HEK293 (cell line): ENCODE measurements at regions not wholly inside any gene's neighbourhood (a gene's known extent, or its start where the extent isn't known, plus 50 kb on each side); places are given as distances from the start of the nearest gene placed in this dataset.
"Not testable (repeated sequence)": the region's sequence is repeated elsewhere in the genome, so short reads cannot be mapped to it uniquely, and the experiment has no call there.

Experiments
- CTCF ChIA-PET: fragments of 350-600 bp; formaldehyde crosslinking; extraction: SDS; loops from one replicate; lab custom pipeline; 2021; ENCODE audit warnings: antibody characterized with exemption; lab: Yijun Ruan, JAX
- POLR2A ChIA-PET: fragments of 300-600 bp; formaldehyde crosslinking; extraction: SDS; loops from one replicate; lab custom pipeline; 2020; ENCODE audit warnings: antibody characterized with exemption, inconsistent platforms; lab: Yijun Ruan, JAX
- H3K27ac ChIP-seq: fragments of 200-500 bp; sonication (Bioruptor generic); 2 replicates; pipeline ENCODE4 v1.5.1; 2014; ENCODE audit warnings: low read depth, low read length, control low read depth, inconsistent platforms; ENCODE audit errors: extremely low read depth
- H3K36me3 ChIP-seq, 2 experiments: fragments of 200-500 bp in 1 of 2; sonication (Bioruptor generic) in 1 of 2; 1 replicate in 1 of 2; 2 replicates in 1 of 2; pipeline ENCODE4 v1.5.1; 2014 to 2017; ENCODE audit warnings: inconsistent platforms in 2 of 2, low read length in 2 of 2; ENCODE audit not compliant: control insufficient read depth in 2 of 2, insufficient read depth in 1 of 2
- H3K4me1 ChIP-seq: fragments of 200-500 bp; sonication (Bioruptor generic); 2 replicates; pipeline ENCODE4 v1.5.1; 2014; ENCODE audit warnings: mild to moderate bottlenecking, low read length, inconsistent platforms; ENCODE audit not compliant: control insufficient read depth, insufficient read depth
- H3K4me3 ChIP-seq: 2 replicates; pipeline ENCODE4 v1.5.1; 2011; ENCODE audit warnings: low read depth, mild to moderate bottlenecking, control low read depth, low read length, moderate library complexity
- H3K9me3 ChIP-seq: fragments of 200-500 bp; sonication (Bioruptor generic); 2 replicates; pipeline ENCODE4 v1.5.1; 2014; ENCODE audit warnings: low read depth, low read length, inconsistent platforms; ENCODE audit not compliant: control insufficient read depth, insufficient read depth
- CTCF ChIP-seq: fragments of 450-650 bp; formaldehyde crosslinking; IDR thresholded peaks from 2 replicates; pipeline ENCODE4 v1.5.1; 2016; ENCODE audit warnings: missing biosample characterization, missing genetic modification characterization
- GLIS2 ChIP-seq: fragments of 450-650 bp; formaldehyde crosslinking; IDR thresholded peaks from 2 replicates; pipeline ENCODE4 v1.5.1; 2016; ENCODE audit warnings: missing biosample characterization, missing genetic modification characterization
- IKZF3 ChIP-seq: fragments of 450-650 bp; IDR thresholded peaks from 2 replicates; pipeline ENCODE4 v1.5.0; 2018; ENCODE audit warnings: missing biosample characterization, mild to moderate bottlenecking, missing genetic modification characterization, moderate library complexity
- KLF1 ChIP-seq: fragments of 450-650 bp; formaldehyde crosslinking; IDR thresholded peaks from 2 replicates; pipeline ENCODE4 v1.5.1; 2016; ENCODE audit warnings: missing biosample characterization, missing genetic modification characterization
- SCRT2 ChIP-seq: fragments of 450-650 bp; formaldehyde crosslinking; IDR thresholded peaks from 2 replicates; pipeline ENCODE4 v1.5.1; 2016; ENCODE audit warnings: missing biosample characterization, missing genetic modification characterization
- ZFHX2 ChIP-seq: fragments of 450-650 bp; formaldehyde crosslinking; conservative IDR thresholded peaks from 2 replicates; pipeline ENCODE4 v1.5.1; 2016; ENCODE audit warnings: missing biosample characterization, missing genetic modification characterization
- ZFP37 ChIP-seq: fragments of 450-650 bp; formaldehyde crosslinking; IDR thresholded peaks from 2 replicates; pipeline ENCODE4 v1.5.1; 2016; ENCODE audit warnings: missing biosample characterization, missing genetic modification characterization
- ZNF155 ChIP-seq: fragments of 450-650 bp; formaldehyde crosslinking; IDR thresholded peaks from 2 replicates; pipeline ENCODE4 v1.5.1; 2016; ENCODE audit warnings: missing biosample characterization, missing genetic modification characterization
- ZNF174 ChIP-seq: fragments of 450-650 bp; formaldehyde crosslinking; IDR thresholded peaks from 2 replicates; pipeline ENCODE4 v1.5.0; 2017; ENCODE audit warnings: missing biosample characterization, mild to moderate bottlenecking, missing genetic modification characterization
- ZNF184 ChIP-seq: fragments of 450-650 bp; IDR thresholded peaks from 2 replicates; pipeline ENCODE4 v1.5.1; 2018; ENCODE audit warnings: missing biosample characterization, mild to moderate bottlenecking, missing genetic modification characterization
- ZNF202 ChIP-seq: fragments of 450-650 bp; formaldehyde crosslinking; IDR thresholded peaks from 2 replicates; pipeline ENCODE4 v1.5.1; 2016; ENCODE audit warnings: missing biosample characterization, missing genetic modification characterization, borderline replicate concordance
- ZNF214 ChIP-seq: fragments of 450-650 bp; formaldehyde crosslinking; IDR thresholded peaks from 2 replicates; pipeline ENCODE4 v1.5.1; 2017; ENCODE audit warnings: missing biosample characterization, mild to moderate bottlenecking, missing genetic modification characterization, borderline replicate concordance
- ZNF239 ChIP-seq: fragments of 450-650 bp; formaldehyde crosslinking; IDR thresholded peaks from 2 replicates; pipeline ENCODE4 v1.5.1; 2016; ENCODE audit warnings: missing biosample characterization, missing genetic modification characterization
- ZNF248 ChIP-seq: fragments of 450-650 bp; formaldehyde crosslinking; IDR thresholded peaks from 2 replicates; pipeline ENCODE4 v1.5.1; 2017; ENCODE audit warnings: missing biosample characterization, missing genetic modification characterization
- ZNF366 ChIP-seq: fragments of 450-650 bp; formaldehyde crosslinking; conservative IDR thresholded peaks from 2 replicates; pipeline ENCODE4 v1.5.1; 2016; ENCODE audit warnings: missing biosample characterization, missing genetic modification characterization
- ZNF514 ChIP-seq: fragments of 450-650 bp; formaldehyde crosslinking; IDR thresholded peaks from 2 replicates; pipeline ENCODE4 v1.5.1; 2016; ENCODE audit warnings: missing biosample characterization, missing genetic modification characterization
- ZNF544 ChIP-seq: fragments of 450-650 bp; formaldehyde crosslinking; IDR thresholded peaks from 2 replicates; pipeline ENCODE4 v1.5.0; 2017; ENCODE audit warnings: missing biosample characterization, missing genetic modification characterization
- ZNF549 ChIP-seq: fragments of 450-650 bp; IDR thresholded peaks from 2 replicates; pipeline ENCODE4 v1.5.1; 2018; ENCODE audit warnings: missing biosample characterization, missing genetic modification characterization, mild to moderate bottlenecking, inconsistent platforms, moderate library complexity
- ZNF555 ChIP-seq: fragments of 450-650 bp; formaldehyde crosslinking; conservative IDR thresholded peaks from 2 replicates; pipeline ENCODE4 v1.5.1; 2017; ENCODE audit warnings: missing biosample characterization, mild to moderate bottlenecking, missing genetic modification characterization, inconsistent platforms
- ZNF624 ChIP-seq: fragments of 450-650 bp; formaldehyde crosslinking; IDR thresholded peaks from 2 replicates; pipeline ENCODE4 v1.5.1; 2017; ENCODE audit warnings: missing biosample characterization, missing genetic modification characterization
- ZNF660 ChIP-seq: fragments of 450-650 bp; IDR thresholded peaks from 2 replicates; pipeline ENCODE4 v1.5.1; 2018; ENCODE audit warnings: missing biosample characterization, mild to moderate bottlenecking, missing genetic modification characterization
- ZNF707 ChIP-seq: fragments of 450-650 bp; formaldehyde crosslinking; IDR thresholded peaks from 2 replicates; pipeline ENCODE4 v1.5.1; 2016; ENCODE audit warnings: missing biosample characterization, missing genetic modification characterization
- ZSCAN18 ChIP-seq: fragments of 450-650 bp; formaldehyde crosslinking; IDR thresholded peaks from 2 replicates; pipeline ENCODE4 v1.5.1; 2016; ENCODE audit warnings: missing biosample characterization, missing genetic modification characterization
- TF ChIP-seq, protein P1 (sequence below): fragments of 450-650 bp; formaldehyde crosslinking; IDR thresholded peaks from 2 replicates; pipeline ENCODE4 v1.5.1; 2017; ENCODE audit warnings: missing biosample characterization, missing genetic modification characterization
- TF ChIP-seq, protein P2 (sequence below): fragments of 450-650 bp; formaldehyde crosslinking; IDR thresholded peaks from 2 replicates; pipeline ENCODE4 v1.5.1; 2016; ENCODE audit warnings: missing biosample characterization, missing genetic modification characterization
- TF ChIP-seq, protein P3 (sequence below): fragments of 450-650 bp; formaldehyde crosslinking; IDR thresholded peaks from 2 replicates; pipeline ENCODE4 v1.5.1; 2016; ENCODE audit warnings: missing biosample characterization, missing genetic modification characterization

GRCh38 chr12:73841963-73842362, 695.7 kb upstream of the ATXN7L3B start (continued):
- TF ChIP-seq, protein P1, sequence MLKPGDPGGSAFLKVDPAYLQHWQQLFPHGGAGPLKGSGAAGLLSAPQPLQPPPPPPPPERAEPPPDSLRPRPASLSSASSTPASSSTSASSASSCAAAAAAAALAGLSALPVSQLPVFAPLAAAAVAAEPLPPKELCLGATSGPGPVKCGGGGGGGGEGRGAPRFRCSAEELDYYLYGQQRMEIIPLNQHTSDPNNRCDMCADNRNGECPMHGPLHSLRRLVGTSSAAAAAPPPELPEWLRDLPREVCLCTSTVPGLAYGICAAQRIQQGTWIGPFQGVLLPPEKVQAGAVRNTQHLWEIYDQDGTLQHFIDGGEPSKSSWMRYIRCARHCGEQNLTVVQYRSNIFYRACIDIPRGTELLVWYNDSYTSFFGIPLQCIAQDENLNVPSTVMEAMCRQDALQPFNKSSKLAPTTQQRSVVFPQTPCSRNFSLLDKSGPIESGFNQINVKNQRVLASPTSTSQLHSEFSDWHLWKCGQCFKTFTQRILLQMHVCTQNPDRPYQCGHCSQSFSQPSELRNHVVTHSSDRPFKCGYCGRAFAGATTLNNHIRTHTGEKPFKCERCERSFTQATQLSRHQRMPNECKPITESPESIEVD = no peak

GRCh38 chr12:73863546-73863945, 674.1 kb upstream of the ATXN7L3B start:
- H3K27ac ChIP-seq = no peak overlapping the region
- no peak overlapping the region for H3K4me3 ChIP-seq
- H3K36me3 ChIP-seq = no peaks in the 10 kb centered on the region
- H3K4me1 ChIP-seq = no peaks in the 10 kb centered on the region
- CTCF ChIA-PET = interaction anchor here (0.6 kb wide), 1 partner anchor 334 kb away, joined by 3 read pairs; no protein-coding TSS in a partner anchor
- H3K9me3 ChIP-seq = no peaks in the 10 kb centered on the region
- TF ChIP-seq ZNF214 (no peak), ZNF514 (tag by site-specific recombination) (no peak), ZNF239 (tag by site-specific recombination) (no peak), ZNF366 (no peak), ZNF707 (no peak), ZNF174 (tag by site-specific recombination) (no peak), IKZF3 (tag by site-specific recombination) (no peak)
- POLR2A ChIA-PET = no interaction called here

GRCh38 chr12:73867147-73867546, 670.5 kb upstream of the ATXN7L3B start:
- Histone ChIP-seq H3K9me3 (no peaks in the 10 kb centered on the region), H3K36me3 (no peaks in the 10 kb centered on the region)
- CTCF ChIA-PET = interaction anchor here (0.6 kb wide), 1 partner anchor 327 kb away, joined by 4 read pairs; no protein-coding TSS in a partner anchor
- TF ChIP-seq, protein P2, sequence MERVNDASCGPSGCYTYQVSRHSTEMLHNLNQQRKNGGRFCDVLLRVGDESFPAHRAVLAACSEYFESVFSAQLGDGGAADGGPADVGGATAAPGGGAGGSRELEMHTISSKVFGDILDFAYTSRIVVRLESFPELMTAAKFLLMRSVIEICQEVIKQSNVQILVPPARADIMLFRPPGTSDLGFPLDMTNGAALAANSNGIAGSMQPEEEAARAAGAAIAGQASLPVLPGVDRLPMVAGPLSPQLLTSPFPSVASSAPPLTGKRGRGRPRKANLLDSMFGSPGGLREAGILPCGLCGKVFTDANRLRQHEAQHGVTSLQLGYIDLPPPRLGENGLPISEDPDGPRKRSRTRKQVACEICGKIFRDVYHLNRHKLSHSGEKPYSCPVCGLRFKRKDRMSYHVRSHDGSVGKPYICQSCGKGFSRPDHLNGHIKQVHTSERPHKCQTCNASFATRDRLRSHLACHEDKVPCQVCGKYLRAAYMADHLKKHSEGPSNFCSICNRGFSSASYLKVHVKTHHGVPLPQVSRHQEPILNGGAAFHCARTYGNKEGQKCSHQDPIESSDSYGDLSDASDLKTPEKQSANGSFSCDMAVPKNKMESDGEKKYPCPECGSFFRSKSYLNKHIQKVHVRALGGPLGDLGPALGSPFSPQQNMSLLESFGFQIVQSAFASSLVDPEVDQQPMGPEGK = no peak
- TF ChIP-seq KLF1 (tag by site-specific recombination) (no peak), ZNF549 (tag by site-specific recombination) (no peak), ZFP37 (tag by site-specific recombination) (no peak), GLIS2 (no peak), CTCF (tag by site-specific recombination) (no peak), ZNF248 (tag by site-specific recombination) (no peak), ZNF660 (no peak), ZNF155 (no peak), ZSCAN18 (tag by site-specific recombination) (no peak), ZNF174 (tag by site-specific recombination) (no peak), ZNF624 (no peak), ZNF555 (tag by site-specific recombination) (no peak), ZNF202 (tag by site-specific recombination) (no peak), ZFHX2 (tag by site-specific recombination) (no peak), SCRT2 (no peak), ZNF184 (tag by site-specific recombination) (no peak), ZNF544 (tag by site-specific recombination) (no peak)
- TF ChIP-seq, protein P3, sequence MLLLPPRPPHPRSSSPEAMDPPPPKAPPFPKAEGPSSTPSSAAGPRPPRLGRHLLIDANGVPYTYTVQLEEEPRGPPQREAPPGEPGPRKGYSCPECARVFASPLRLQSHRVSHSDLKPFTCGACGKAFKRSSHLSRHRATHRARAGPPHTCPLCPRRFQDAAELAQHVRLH (tag by site-specific recombination) = no peak
- TF ChIP-seq, all 188 proteins: peak for 0
- Histone ChIP-seq H3K4me1 (no peaks in the 10 kb centered on the region), H3K4me3 (no peak overlapping the region), H3K27ac (no peak overlapping the region)
- POLR2A ChIA-PET = no interaction called here

- POLR2A ChIA-PET, H3K9me3 ChIP-seq, H3K27ac ChIP-seq, H3K36me3 ChIP-seq, CTCF ChIA-PET, H3K4me1 ChIP-seq, H3K4me3 ChIP-seq: not testable (repeated sequence)
Measured at GRCh38 chr12:73877291-73877690, 660.3 kb upstream of the ATXN7L3B start.
